UCSD-AML1 (cell line): ENCODE measurements at regions not wholly inside any gene's neighbourhood (a gene's known extent, or its start where the extent isn't known, plus 50 kb on each side); places are given as distances from the start of the nearest gene placed in this dataset.
"Not testable (repeated sequence)": the region's sequence is repeated elsewhere in the genome, so short reads cannot be mapped to it uniquely, and the experiment has no call there.

Source experiments
- DNase-seq: peaks from one replicate; lab custom pipeline; 2025; ENCODE audit not compliant: unreplicated experiment; lab: John Stamatoyannopoulos, UW

GRCh38 chr15:88965097-88965496, 51.9 kb upstream of the MFGE8 start:
- not testable (repeated sequence) for DNase-seq

DNA sequence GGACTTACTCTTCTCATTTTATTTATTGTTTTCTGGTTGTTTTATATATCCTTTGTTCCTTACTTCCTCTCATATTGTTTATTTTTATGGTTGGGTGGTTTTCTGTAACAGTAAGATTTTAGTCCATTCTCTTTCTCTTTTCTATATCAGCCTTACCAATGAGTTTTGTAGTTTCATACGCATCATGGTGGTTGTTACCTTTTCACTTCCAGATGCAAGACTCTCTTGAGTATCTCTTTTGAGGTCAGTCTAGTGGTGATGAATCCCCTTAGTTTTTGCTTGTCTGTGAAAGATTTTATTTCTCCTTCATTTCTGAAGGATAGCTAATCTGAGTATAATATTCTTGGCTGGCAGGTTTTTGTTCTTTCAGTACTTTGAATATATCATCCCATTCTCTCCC, 57.1 kb upstream of the MFGE8 start:
- no peak for DNase-seq

DNA sequence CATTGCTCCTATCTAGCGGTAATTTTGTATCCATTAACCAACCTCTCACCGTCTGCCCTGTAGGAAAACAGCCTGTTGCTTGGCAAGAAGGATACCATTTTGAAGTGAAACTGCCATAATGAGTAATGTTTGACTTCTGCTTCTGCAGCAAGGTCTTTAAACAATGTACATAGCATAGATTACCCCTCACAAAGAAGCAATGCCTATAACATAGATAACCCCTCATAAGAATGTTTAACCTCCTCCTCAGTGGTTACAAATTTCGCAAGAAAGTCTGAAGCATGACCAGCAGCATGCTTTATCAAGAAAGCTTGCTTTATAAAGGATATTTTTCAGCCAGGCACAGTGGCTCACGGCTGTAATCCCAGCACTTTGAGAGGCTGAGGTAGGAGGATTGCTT, 61.2 kb upstream of the MFGE8 start:
- no peak for DNase-seq

DNA sequence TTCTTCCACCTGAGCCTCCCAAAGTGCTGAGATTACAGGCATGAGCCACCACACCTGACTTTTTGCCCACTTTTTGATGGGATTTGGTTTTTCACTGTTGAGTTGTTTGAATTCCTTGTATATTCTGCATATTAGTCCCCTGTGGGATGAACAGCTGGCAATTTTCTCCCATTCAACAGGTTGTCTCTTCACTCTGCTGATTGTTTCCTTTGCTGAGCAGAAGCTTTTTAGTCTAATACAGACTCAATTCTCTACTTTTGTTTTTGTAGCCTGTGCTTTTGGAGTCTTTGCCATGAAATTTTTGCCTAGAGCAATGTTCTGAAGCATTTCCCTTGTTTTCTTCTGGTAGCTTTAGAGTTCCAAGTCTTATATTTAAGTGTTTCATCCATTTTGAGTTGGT, 62.7 kb upstream of the MFGE8 start:
- no peak for DNase-seq

- no peak for DNase-seq
Measured at GRCh38 chr15:88976656-88977055, 63.5 kb upstream of the MFGE8 start.

DNA sequence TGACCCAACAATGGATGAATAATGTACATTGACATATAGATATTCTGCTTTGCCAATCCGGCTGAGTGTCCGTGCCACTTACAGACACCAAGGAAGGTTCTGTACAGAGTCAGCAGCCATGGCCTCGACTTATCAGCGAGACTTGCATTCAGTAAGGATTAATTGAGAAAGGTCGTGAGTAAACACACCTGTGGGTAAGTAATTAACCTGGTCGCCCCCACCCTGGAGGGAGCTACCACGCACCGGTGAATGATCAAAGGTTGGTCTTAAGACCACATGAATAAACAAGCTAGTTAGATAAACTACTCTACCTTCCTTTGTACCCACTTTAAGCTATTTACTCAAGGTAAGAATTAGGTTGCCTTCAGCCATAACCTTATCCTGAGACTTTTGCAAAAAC, 66.5 kb upstream of the MFGE8 start:
- DNase-seq = no peak

DNA sequence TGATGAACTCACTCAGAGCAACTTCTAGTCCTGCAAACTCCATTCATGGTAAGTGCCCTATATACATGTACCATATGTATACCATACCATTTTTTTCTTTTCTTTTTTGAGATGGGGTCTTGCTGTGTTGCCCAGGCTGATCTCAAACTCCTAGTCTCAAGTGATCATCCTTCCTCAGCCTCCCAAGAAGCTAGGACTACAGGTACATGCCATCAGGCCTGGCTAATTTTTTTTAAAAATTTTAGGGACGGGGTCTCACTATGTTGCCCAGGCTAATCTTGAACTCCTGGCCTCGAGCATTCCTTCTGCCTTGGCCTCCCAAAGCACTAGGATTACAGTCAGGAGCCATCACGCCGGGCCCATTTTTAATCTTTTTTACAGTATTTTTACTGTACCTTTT, 67.3 kb upstream of the MFGE8 start:
- DNase-seq = no peak

GRCh38 chr15:88981244-88982215, 68.4 kb upstream of the MFGE8 start:
- DNase-seq = no peak

DNA sequence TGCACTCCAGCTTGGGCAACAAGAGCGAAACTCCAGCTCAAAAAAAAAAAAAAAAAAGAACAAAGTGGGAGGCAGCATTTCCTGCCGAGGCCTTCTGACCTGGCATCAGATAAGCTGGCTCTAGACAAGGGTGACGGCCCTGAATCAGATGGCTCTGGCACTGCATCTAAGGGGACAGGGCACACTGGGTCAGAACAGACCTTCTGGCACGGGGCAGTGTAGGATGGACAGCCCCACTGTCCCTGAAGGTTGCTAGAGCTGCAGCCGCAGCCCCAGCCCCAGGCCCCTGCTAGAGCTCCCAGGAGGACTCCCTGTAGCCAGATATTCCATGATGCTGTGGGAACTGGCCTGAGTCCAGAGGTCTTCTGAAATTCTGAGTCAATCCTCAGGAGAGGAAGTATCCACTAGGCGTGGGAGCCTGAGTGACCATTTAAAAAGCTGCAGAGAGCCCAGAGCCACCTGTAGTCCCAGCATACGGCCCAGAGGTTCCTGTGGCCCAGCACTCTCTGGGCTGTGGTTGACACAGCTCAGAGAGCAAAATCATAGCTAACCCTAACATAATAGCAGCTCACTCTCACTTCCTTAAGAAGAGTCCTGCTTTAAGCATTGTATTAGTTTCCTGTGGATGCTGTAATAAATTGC, 69.2 kb upstream of the MFGE8 start:
- DNase-seq = no peak

GRCh38 chr15:88982946-88983342, 69.8 kb upstream of the MFGE8 start:
- DNase-seq = no peak

- no peak for DNase-seq
Measured at GRCh38 chr15:88983861-88984429, 70.8 kb upstream of the MFGE8 start.

DNA sequence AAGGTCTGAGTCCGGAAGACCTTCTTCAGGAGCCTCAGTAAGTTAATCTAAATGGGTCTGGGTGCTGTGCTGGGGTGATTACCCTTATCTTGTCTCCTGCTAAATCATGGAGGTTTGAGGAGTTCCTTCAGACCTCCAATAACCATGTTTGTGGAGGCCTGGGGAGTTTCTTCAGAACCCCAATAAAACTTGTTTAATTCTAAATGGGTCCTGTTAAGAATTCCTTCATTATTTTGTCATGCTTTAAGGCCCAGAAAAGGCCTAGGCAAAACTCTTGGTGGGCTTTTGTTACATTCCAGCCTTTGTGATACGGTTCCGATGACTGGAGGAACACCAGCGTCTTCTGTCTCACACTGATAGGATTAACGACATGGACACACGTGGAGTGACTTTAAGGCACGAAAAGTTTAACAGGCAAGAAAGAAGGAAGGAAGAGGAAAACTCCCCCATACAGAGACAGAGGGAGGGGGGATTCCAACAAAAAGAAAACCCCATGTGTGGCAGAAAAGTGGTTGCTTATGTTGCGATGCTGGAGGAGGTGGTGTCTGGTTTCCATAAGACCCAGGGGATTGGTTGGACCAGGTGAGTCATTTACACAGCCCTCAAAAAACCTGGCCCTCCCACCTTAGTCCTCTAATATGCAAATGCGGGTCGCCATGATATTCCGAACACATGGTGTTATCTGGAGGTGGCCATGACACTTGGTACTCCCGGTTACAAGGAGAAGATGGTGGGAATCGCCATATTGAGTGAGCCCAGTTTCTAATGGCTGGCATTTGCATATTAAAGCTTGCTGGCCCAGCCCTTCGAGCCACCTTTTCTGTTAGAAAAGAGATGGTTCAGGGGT, 72.6 kb upstream of the MFGE8 start:
- DNase-seq = no peak

DNA sequence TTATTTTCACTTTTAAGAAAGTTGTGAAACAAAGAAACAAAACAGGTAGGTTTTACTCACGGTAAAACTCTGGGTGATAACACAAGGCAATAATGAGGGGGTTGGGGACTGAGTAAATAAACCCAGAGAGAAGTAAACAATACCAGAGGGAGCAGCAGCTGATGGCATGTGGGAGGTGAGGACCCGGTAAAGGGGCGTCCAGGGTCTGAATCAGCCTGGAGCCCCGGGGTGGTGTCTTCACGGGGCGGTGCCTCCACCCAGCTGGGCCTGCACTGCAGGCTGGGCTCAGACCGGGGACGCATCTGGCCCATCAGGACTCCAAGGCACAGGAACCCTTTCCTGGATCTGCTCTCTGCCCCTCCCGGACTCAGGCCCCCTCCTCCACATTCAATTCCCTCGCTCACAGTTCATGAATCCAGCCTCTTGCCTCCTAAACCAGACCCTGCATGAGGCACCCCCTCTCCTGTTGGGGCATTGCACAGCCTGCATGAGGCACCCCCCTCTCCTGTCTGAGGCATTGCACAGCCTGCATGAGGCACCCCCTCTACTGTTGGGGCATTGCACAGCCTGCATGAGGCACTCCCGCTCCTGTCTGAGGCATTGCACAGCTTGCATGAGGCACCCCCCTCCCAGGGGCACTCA, 73.9 kb upstream of the MFGE8 start:
- no peak for DNase-seq

- no peak for DNase-seq
Measured at GRCh38 chr15:88987591-88987933, 74.4 kb upstream of the MFGE8 start.

GRCh38 chr15:88987934-88988671, 74.9 kb upstream of the MFGE8 start:
- DNase-seq = no peak

DNA sequence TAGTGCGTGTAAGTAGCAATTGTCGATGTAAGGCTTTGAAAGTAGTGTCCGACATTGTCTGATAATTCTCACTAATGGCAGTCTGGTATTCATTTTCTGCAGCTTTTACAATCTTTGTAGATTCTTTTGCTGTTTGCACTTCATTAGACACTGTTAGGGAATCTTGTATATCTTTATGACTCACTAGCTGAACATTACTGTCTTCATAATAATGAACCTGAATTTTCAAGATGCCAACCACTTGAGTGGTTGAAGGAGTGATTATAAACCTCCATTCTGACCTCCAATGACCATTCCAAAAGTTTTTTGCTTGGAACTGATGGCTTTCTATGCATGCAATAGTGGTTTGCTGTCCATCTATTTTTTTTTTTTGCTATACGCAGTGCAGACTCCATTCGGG, 76.4 kb upstream of the MFGE8 start:
- DNase-seq = no peak

DNA sequence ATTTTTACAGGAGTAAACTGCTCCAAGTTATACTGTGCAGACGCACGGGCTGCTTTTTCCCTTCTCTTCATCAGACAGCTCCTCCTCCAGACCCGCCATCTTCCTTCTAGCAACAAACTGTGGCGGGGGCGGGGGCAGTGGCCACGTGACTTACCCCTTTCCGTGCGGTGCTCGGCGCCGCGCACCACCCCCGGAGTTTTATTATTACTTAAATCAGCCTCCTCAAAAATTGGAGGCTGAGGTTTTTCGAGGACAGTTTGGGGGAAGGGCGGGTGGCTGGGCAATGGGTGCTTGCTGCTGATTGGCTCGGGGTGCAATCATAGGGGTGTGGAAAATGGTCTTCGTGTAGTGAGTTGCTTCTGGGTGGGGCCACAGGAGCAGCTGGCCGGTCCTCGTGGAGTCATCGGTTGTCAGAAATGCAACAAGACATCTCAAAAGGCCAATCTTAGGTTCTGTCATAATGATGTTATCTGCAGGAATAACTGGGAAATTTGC, 77.1 kb upstream of the MFGE8 start:
- DNase-seq = no peak

DNA sequence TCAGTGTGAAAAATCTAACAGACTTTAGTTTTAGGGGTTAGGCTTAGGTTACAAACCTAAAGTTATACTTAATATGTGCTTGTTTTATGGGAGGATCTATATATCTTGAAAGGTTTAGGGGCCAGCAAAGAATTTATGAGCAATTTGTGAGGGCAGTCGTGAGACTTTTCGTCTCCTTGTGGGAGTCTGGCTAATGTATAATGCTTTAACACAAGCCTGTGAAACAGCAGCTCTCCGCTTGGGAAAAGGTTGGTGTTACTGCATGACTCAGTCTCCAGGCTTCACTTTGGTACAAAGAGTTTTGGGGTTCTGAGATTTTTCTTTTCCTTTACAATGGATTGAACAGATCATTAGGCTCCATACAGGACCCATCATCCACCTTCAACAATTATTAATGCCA, 79.0 kb upstream of the MFGE8 start:
- DNase-seq = no peak

GRCh38 chr15:88992912-88993376, 79.8 kb upstream of the MFGE8 start:
- no peak for DNase-seq

- DNase-seq = no peak
Measured at GRCh38 chr15:88993662-88994061, 80.5 kb upstream of the MFGE8 start.
